ENCODE measurements at regions not wholly inside any gene's neighbourhood (a gene's known extent, or its start where the extent isn't known, plus 50 kb on each side); places are given as distances from the start of the nearest gene placed in this dataset.

GRCh38 chr1:55641947-55642346 lies 426.8 kb upstream of the USP24 start:
- TF ChIP-seq CTCF (IDR thresholded peaks at IDR 0.05) (no peak), ZFX (IDR thresholded peaks at IDR 0.05; ENCODE audit: borderline replicate concordance) (no peak)
- H3K27ac ChIP-seq: no peak overlapping the region

- TF ChIP-seq ZFX (IDR thresholded peaks at IDR 0.05; ENCODE audit: borderline replicate concordance): no peak
- no peak for TF ChIP-seq CTCF (IDR thresholded peaks at IDR 0.05)
- H3K27ac ChIP-seq: no peak overlapping the region
Observed at GRCh38 chr1:55640708-55641473, 425.7 kb upstream of the USP24 start.

- TF ChIP-seq CTCF (IDR thresholded peaks at IDR 0.05) (no peak), ZFX (IDR thresholded peaks at IDR 0.05; ENCODE audit: borderline replicate concordance) (no peak)
- no peak overlapping the region for H3K27ac ChIP-seq
Observed at GRCh38 chr1:55639526-55639925, 424.4 kb upstream of the USP24 start.

- H3K27ac ChIP-seq: no peak overlapping the region
Observed at GRCh38 chr1:55639051-55639450, 423.9 kb upstream of the USP24 start.

GRCh38 chr1:55636696-55637095 lies 421.5 kb upstream of the USP24 start:
- H3K27ac ChIP-seq: no peak overlapping the region
- no peak for TF ChIP-seq CTCF (IDR thresholded peaks at IDR 0.05)
- TF ChIP-seq ZFX (IDR thresholded peaks at IDR 0.05; ENCODE audit: borderline replicate concordance): no peak

More at GRCh38 chr1:55639051-55639450, 423.9 kb upstream of the USP24 start:
- TF ChIP-seq CTCF (IDR thresholded peaks at IDR 0.05) (no peak), ZFX (IDR thresholded peaks at IDR 0.05; ENCODE audit: borderline replicate concordance) (no peak)

GRCh38 chr1:55635856-55636255 lies 420.7 kb upstream of the USP24 start:
- no peak for TF ChIP-seq ZFX (IDR thresholded peaks at IDR 0.05; ENCODE audit: borderline replicate concordance)
- no peak for TF ChIP-seq CTCF (IDR thresholded peaks at IDR 0.05)

GRCh38 chr1:55634516-55634915 lies 419.4 kb upstream of the USP24 start:
- TF ChIP-seq CTCF (IDR thresholded peaks at IDR 0.05) (no peak), ZFX (IDR thresholded peaks at IDR 0.05; ENCODE audit: borderline replicate concordance) (no peak)
- no peak overlapping the region for H3K27ac ChIP-seq

More at GRCh38 chr1:55635856-55636255, 420.7 kb upstream of the USP24 start:
- no peak overlapping the region for H3K27ac ChIP-seq

All from 22Rv1 (cell line).